HEK293T (cell line): ENCODE measurements at regions not wholly inside any gene's neighbourhood (a gene's known extent, or its start where the extent isn't known, plus 50 kb on each side); places are given as distances from the start of the nearest gene placed in this dataset.

Experiments used
- CTCF ChIA-PET: fragments of 350-600 bp; formaldehyde crosslinking; extraction: SDS; loops from one replicate; lab custom pipeline; 2021; ENCODE audit warnings: antibody characterized with exemption, inconsistent platforms; lab: Yijun Ruan, JAX
- POLR2A ChIA-PET: fragments of 350-600 bp; formaldehyde crosslinking; extraction: SDS; loops from one replicate; lab custom pipeline; 2020; ENCODE audit warnings: antibody characterized with exemption, inconsistent platforms; lab: Yijun Ruan, JAX
- DNase-seq: peaks from one replicate; pipeline ENCODE4 v3.0.0; 2012; ENCODE audit warnings: mixed read lengths; ENCODE audit errors: extremely low spot score
- ARNT ChIP-seq: fragments of 450-650 bp; IDR thresholded peaks from 2 replicates; pipeline ENCODE4 v1.6.1; 2017; ENCODE audit warnings: mild to moderate bottlenecking
- BHLHE40 ChIP-seq: fragments of 450-650 bp; IDR thresholded peaks from 2 replicates; pipeline ENCODE4 v1.6.1; 2016; ENCODE audit warnings: mild to moderate bottlenecking, moderate library complexity, borderline replicate concordance
- CTBP1 ChIP-seq: fragments of 450-650 bp; IDR thresholded peaks from 2 replicates; pipeline ENCODE4 v1.6.1; 2016; ENCODE audit warnings: borderline replicate concordance
- ELF4 ChIP-seq: fragments of 450-650 bp; IDR thresholded peaks from 2 replicates; pipeline ENCODE4 v1.6.1; 2017; ENCODE audit warnings: antibody characterized with exemption
- FOXA1 ChIP-seq: fragments of 450-650 bp; IDR thresholded peaks from 2 replicates; pipeline ENCODE4 v1.6.1; 2016; ENCODE audit warnings: mild to moderate bottlenecking
- FOXK2 ChIP-seq: fragments of 450-650 bp; IDR thresholded peaks from 2 replicates; pipeline ENCODE4 v1.6.1; 2016; ENCODE audit warnings: mild to moderate bottlenecking
- FOXM1 ChIP-seq: fragments of 450-650 bp; IDR thresholded peaks from 2 replicates; pipeline ENCODE4 v1.6.1; 2017; ENCODE audit warnings: mild to moderate bottlenecking, borderline replicate concordance
- HDGF ChIP-seq: fragments of 450-650 bp; IDR thresholded peaks from 2 replicates; pipeline ENCODE4 v1.6.1; 2017; ENCODE audit warnings: antibody characterized with exemption, borderline replicate concordance
- L3MBTL2 ChIP-seq: fragments of 450-650 bp; conservative IDR thresholded peaks from 2 replicates; pipeline ENCODE4 v1.6.1; 2016; ENCODE audit warnings: mild to moderate bottlenecking
- LEF1 ChIP-seq: fragments of 450-650 bp; IDR thresholded peaks from 2 replicates; pipeline ENCODE4 v1.6.1; 2017; ENCODE audit warnings: mild to moderate bottlenecking, borderline replicate concordance
- NFRKB ChIP-seq: fragments of 450-650 bp; IDR thresholded peaks from 2 replicates; pipeline ENCODE4 v1.6.1; 2016; ENCODE audit warnings: mild to moderate bottlenecking, moderate library complexity
- PKNOX1 ChIP-seq: fragments of 450-650 bp; IDR thresholded peaks from 2 replicates; pipeline ENCODE4 v1.6.1; 2016
- SP1 ChIP-seq: fragments of 450-650 bp; IDR thresholded peaks from 2 replicates; pipeline ENCODE4 v1.6.1; 2017
- SUZ12 ChIP-seq: fragments of 450-650 bp; IDR thresholded peaks from 2 replicates; pipeline ENCODE4 v1.6.1; 2016; ENCODE audit warnings: mild to moderate bottlenecking
- TARDBP ChIP-seq: fragments of 450-650 bp; IDR thresholded peaks from 2 replicates; pipeline ENCODE4 v1.6.1; 2016
- ZNF384 ChIP-seq: fragments of 450-650 bp; IDR thresholded peaks from 2 replicates; pipeline ENCODE4 v1.6.1; 2016

- CTCF ChIA-PET, result no interaction called here
- POLR2A ChIA-PET, result no interaction called here
- TF ChIP-seq ARNT (no peak), FOXK2 (no peak), LEF1 (no peak), PKNOX1 (no peak), SP1 (no peak), CTBP1 (no peak), FOXM1 (no peak), HDGF (no peak), TARDBP (no peak), L3MBTL2 (no peak)
- no peak for DNase-seq
Measured at GRCh38 chr13:84237143-84237542, 354.9 kb upstream of the SLITRK1 start.

DNA sequence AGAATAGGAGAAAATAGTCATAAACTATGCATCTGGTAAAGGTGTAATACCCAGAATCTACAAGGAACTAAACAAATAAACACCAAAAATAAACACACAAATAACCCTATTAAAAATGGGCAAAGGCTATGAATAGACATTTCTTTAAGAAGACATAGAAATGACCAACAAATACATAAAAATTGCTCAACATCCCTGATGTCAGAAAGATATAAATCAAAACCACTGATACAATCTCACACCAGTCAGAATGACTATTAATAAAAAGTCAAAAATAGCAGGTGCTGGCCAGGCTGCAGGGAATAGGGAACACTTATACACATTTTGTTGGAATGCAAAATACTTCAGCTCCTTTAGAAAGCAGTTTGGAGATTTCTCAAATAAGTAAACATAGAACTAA, 352.1 kb upstream of the SLITRK1 start:
- TF ChIP-seq PKNOX1 (0 out of 2 replicates have a peak, but pooled peaks have one; percentile 26), TARDBP (no peak)
- POLR2A ChIA-PET, result no interaction called here
- no peak for DNase-seq
- CTCF ChIA-PET, result no interaction called here

- TF ChIP-seq ELF4, result no peak
- TF ChIP-seq L3MBTL2, result no peak
- no peak for TF ChIP-seq BHLHE40
- no peak for TF ChIP-seq HDGF
- no peak for TF ChIP-seq TARDBP
- ChIA-PET CTCF (no interaction called here), POLR2A (no interaction called here)
- no peak for DNase-seq
Measured at GRCh38 chr13:84230568-84230967, 348.3 kb upstream of the SLITRK1 start.

- CTCF ChIA-PET, result no interaction called here
Measured at GRCh38 chr13:84211048-84211447, 328.8 kb upstream of the SLITRK1 start.

GRCh38 chr13:84208246-84208910, 326.1 kb upstream of the SLITRK1 start:
- ChIA-PET POLR2A (no interaction called here), CTCF (no interaction called here)
- no peak for DNase-seq
- TF ChIP-seq PKNOX1, result peak; percentile 17; the same call in 1 of the 2 replicates
- no peak for TF ChIP-seq LEF1

More at GRCh38 chr13:84211048-84211447, 328.8 kb upstream of the SLITRK1 start:
- POLR2A ChIA-PET, result no interaction called here
- TF ChIP-seq FOXK2 (no peak), CTBP1 (no peak), BHLHE40 (no peak), HDGF (no peak), ARNT (no peak), LEF1 (no peak), SUZ12 (no peak), PKNOX1 (no peak), ELF4 (no peak), FOXA1 (no peak), SP1 (no peak), NFRKB (no peak), L3MBTL2 (no peak), TARDBP (no peak), FOXM1 (no peak), ZNF384 (no peak)
- no peak for DNase-seq

DNA sequence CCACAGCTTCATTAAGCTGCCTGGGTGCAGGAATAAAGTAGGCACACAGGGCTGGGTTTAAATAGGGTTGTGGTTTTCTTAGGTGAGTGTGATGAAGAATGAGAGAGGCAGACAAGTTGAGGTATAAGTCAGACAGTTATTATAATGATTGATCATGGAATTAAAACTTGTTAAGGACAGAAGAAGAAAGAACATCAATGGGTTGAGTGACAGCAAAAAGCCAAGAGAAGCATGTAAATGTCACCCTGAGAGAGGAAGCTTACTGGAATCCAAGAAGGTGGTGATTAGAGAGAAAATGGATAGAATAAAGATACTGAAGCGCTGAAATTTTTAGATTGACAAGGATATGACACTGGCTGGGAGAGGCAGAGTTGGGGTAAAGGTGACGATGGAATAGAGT, 325.2 kb upstream of the SLITRK1 start:
- ChIA-PET CTCF (no interaction called here), POLR2A (no interaction called here)
- TF ChIP-seq PKNOX1 (peak; percentile 43; the same call in 1 of the 2 replicates), HDGF (no peak), FOXM1 (no peak), CTBP1 (no peak), ZNF384 (no peak), ELF4 (no peak)
- DNase-seq, result no peak
